ENCODE measurements at regions not wholly inside any gene's neighbourhood (a gene's known extent, or its start where the extent isn't known, plus 50 kb on each side); places are given as distances from the start of the nearest gene placed in this dataset.
A peak's percentile ranks its signal among the peaks of the same experiment; 100 is the strongest.

DNA sequence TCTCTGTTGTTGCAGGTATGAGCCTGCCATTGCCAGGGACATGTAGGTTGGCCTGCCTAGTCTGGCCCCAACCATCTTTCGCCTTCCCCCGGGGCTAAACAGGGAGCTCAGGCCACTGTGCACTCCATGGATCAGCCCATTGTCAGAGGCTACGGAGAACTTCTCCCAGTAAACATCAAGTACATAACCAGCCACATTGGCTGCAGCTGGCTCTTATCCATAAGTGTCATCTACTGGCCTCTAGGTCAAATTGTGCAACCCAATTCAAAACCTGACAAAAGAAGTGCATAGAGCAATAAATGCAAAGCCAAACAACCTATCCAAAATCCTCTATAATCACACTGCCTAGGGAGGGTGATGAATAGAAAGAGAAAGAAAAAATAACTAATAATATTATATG lies 418.1 kb upstream of the DCC start:
- H3K36me3 ChIP-seq = no peaks in the 10 kb centered on the region
- H3K9me3 ChIP-seq (replicated peaks in 1 of 11) = peaks cover 6 to 12% (median 10%) of the 10 kb centered on the region in 11 experiments; a peak in 19 of 22 replicates
- no peak overlapping the region for H3K9ac ChIP-seq
- no peaks in the 10 kb centered on the region for H3K4me1 ChIP-seq
- no peaks in the 10 kb centered on the region for H4K20me1 ChIP-seq
- H3K27me3 ChIP-seq = no peaks in the 10 kb centered on the region
- H3K27ac ChIP-seq = no peak overlapping the region
- no peak overlapping the region for H3K4me2 ChIP-seq
- H3K4me3 ChIP-seq = no peak overlapping the region
- TF ChIP-seq Cebpa-rat (IDR thresholded peaks at IDR 0.05) = no peak

DNA sequence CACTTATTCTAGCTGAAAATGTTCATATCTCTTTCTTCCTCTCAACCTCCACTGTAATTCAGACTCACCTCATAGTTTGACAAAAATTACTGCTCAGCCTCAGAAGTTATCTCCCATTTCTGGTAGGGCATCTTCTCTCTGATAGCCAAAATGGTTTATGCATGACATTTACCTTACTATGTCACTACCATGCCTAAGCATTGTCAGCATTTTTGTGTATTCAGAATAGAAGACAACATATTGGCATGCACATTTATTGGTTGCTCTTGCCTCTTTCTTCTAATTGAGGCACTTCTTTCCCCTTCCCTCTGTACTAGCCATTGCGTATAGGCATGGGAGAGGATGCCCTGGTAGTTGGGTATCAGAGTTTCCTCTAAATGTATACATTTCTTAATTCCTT lies 406.1 kb upstream of the DCC start:
- Histone ChIP-seq H3K27ac (no peak overlapping the region), H4K20me1 (no peaks in the 10 kb centered on the region), H3K9me3 (replicated peaks in 1 of 11) (peaks cover 20 to 29% (median 21%) of the 10 kb centered on the region in 11 experiments), H3K27me3 (no peaks in the 10 kb centered on the region), H3K4me1 (no peaks in the 10 kb centered on the region), H3K4me2 (no peak overlapping the region), H3K9ac (no peak overlapping the region), H3K36me3 (no peaks in the 10 kb centered on the region), H3K4me3 (no peak overlapping the region)
- no peak for TF ChIP-seq Cebpa-rat (IDR thresholded peaks at IDR 0.05)

DNA sequence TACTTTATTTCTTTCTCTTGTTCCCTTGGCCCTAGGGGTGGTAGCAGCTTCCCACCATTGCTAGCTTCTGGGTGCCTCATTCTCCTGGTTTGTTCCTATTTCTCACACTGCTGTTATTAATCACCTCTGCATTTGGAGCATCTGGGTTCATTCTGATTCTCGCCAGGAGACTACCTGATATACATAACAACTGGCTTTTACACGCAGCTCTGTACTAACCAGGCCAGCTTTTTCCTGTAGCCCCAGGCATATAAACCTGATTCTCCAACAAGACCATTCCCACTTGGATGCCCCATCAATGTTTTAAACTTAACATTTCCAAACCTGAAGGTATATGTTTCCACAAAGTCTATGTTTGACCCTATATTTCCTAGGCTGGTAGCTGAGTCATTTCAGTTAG lies 403.9 kb upstream of the DCC start:
- Histone ChIP-seq H3K27ac (no peak overlapping the region), H3K4me1 (no peaks in the 10 kb centered on the region), H3K9ac (no peak overlapping the region)

DNA sequence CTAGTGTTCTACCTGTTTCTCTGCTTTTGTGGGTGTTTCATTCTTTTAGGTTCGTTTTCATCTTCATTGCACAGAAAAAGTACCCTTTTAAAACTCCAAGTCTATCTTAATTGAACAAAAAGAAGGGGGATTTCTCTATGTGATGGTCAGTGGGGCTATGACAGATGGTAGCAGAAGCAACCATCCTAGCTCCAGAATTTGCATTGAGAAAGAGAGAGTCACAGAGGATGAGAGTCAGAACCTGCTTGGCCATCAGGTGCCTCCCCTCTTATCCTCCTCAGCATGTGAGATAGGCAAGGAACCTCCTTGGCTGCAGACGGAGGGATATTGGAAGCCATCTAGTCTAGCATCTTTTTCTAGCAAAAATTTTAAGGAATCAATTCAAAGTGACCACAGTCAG lies 398.0 kb upstream of the DCC start:
- TF ChIP-seq Cebpa-rat (IDR thresholded peaks at IDR 0.05) = no peak
- H3K9me3 ChIP-seq (replicated peaks in 1 of 11) = no peaks in the 10 kb centered on the region
- H3K4me3 ChIP-seq = no peak overlapping the region
- H3K4me1 ChIP-seq = no peaks in the 10 kb centered on the region
- H3K9ac ChIP-seq = no peak overlapping the region
- no peaks in the 10 kb centered on the region for H4K20me1 ChIP-seq
- no peaks in the 10 kb centered on the region for H3K36me3 ChIP-seq
- no peak overlapping the region for H3K4me2 ChIP-seq
- no peak overlapping the region for H3K27ac ChIP-seq
- H3K27me3 ChIP-seq = no peaks in the 10 kb centered on the region

More for the DNA sequence above, 403.9 kb upstream of the DCC start:
- H4K20me1 ChIP-seq = no peaks in the 10 kb centered on the region
- H3K27me3 ChIP-seq = no peaks in the 10 kb centered on the region
- no peak overlapping the region for H3K4me3 ChIP-seq
- H3K36me3 ChIP-seq = no peaks in the 10 kb centered on the region
- peaks cover 0 to 7% (median 0%) of the 10 kb centered on the region in 11 experiments; a peak in 3 of 22 replicates for H3K9me3 ChIP-seq (replicated peaks in 1 of 11)
- H3K4me2 ChIP-seq = no peak overlapping the region
- TF ChIP-seq Cebpa-rat (IDR thresholded peaks at IDR 0.05) = no peak

DNA sequence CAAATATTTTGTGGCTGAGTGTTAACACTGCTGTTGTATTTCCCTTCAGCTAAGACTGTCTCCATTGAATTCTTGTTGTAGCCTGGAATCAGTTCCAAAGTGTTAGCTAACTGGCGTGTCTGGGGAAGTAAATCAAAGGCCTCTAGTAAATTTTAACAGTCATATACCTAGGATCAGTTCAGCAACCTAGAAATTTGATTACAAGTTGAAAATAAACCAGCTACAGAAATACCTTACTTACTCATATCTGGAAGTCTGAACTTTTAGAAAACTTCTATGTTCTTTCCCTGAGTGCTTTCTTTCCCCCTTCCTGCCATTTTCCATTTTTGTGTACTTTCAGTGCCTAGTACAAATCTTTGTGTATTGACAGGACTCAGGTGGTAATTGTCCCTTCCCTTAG lies 396.7 kb upstream of the DCC start:
- no peak overlapping the region for H3K4me3 ChIP-seq
- H3K27ac ChIP-seq = no peak overlapping the region
- no peaks in the 10 kb centered on the region for H3K9me3 ChIP-seq (replicated peaks in 1 of 11)
- no peak overlapping the region for H3K9ac ChIP-seq
- H4K20me1 ChIP-seq = no peaks in the 10 kb centered on the region
- no peaks in the 10 kb centered on the region for H3K27me3 ChIP-seq
- no peak overlapping the region for H3K4me2 ChIP-seq
- no peak for TF ChIP-seq Cebpa-rat (IDR thresholded peaks at IDR 0.05)
- no peaks in the 10 kb centered on the region for H3K36me3 ChIP-seq
- H3K4me1 ChIP-seq = no peaks in the 10 kb centered on the region

DNA sequence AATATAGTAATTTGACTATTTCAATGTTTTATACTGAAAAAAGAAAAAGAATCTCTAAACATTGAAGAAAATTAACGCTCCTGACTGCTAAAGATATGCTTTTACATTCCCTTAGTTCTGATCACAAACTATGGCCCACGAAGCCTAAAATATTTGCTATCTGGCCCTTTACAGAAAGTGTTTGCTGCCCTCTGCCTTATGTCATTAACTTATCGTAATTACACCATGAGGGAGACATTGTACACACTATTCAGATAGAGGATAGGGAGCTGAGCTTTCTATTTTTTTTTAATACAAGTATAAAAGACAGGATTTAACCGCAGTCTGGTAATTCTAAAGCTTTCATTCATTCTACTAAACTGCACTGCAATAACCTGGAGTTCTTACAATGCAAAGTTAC lies 393.1 kb upstream of the DCC start:
- H4K20me1 ChIP-seq = no peaks in the 10 kb centered on the region
- no peak overlapping the region for H3K4me2 ChIP-seq
- no peak overlapping the region for H3K27ac ChIP-seq
- H3K4me3 ChIP-seq = no peak overlapping the region
- no peaks in the 10 kb centered on the region for H3K36me3 ChIP-seq
- no peak overlapping the region for H3K9ac ChIP-seq
- no peaks in the 10 kb centered on the region for H3K27me3 ChIP-seq
- H3K4me1 ChIP-seq = peaks cover 0 to 9% (median 2%) of the 10 kb centered on the region in 10 experiments; a peak in 6 of 20 replicates
- no peak for TF ChIP-seq Cebpa-rat (IDR thresholded peaks at IDR 0.05)
- peaks cover 7 to 26% (median 13%) of the 10 kb centered on the region in 11 experiments; a peak in 21 of 22 replicates for H3K9me3 ChIP-seq (replicated peaks in 1 of 11)

DNA sequence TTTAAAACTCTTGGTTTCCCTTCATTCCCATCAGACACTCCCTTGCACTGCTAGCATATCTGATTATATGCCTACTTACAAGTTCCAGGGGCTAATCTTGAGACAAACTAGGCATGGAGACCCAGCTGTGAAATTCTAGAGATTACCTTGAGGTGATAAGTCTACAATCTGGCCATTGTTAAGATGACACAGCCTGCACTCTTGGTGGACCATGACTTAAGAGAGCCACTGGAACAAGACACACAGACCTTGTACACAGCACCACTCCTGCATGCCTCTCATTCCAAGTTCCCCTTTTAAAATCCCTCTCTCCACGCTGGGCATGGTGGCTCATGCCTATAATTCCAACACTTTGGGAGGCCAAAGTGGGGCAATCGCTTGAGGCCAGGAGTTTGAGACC lies 387.2 kb upstream of the DCC start:
- H3K9me3 ChIP-seq (replicated peaks in 1 of 11) = peaks cover 7 to 35% (median 18%) of the 10 kb centered on the region in 11 experiments; a peak in 21 of 22 replicates
- H3K4me2 ChIP-seq = peak overlapping the region in 8 of 11 experiments; percentile 8 to 71 (median 60); a peak in 11 of 22 replicates
- peak overlapping the region in 3 of 11 experiments; percentile 27 to 46 (median 37); a peak in 3 of 22 replicates for H3K27ac ChIP-seq
- peaks cover 10 to 58% (median 32%) of the 10 kb centered on the region in 10 experiments; a peak in 18 of 20 replicates for H3K4me1 ChIP-seq
- H3K9ac ChIP-seq = no peak overlapping the region
- H4K20me1 ChIP-seq = no peaks in the 10 kb centered on the region
- H3K36me3 ChIP-seq = no peaks in the 10 kb centered on the region
- H3K4me3 ChIP-seq = no peak overlapping the region
- no peak for TF ChIP-seq Cebpa-rat (IDR thresholded peaks at IDR 0.05)
- no peaks in the 10 kb centered on the region for H3K27me3 ChIP-seq

DNA sequence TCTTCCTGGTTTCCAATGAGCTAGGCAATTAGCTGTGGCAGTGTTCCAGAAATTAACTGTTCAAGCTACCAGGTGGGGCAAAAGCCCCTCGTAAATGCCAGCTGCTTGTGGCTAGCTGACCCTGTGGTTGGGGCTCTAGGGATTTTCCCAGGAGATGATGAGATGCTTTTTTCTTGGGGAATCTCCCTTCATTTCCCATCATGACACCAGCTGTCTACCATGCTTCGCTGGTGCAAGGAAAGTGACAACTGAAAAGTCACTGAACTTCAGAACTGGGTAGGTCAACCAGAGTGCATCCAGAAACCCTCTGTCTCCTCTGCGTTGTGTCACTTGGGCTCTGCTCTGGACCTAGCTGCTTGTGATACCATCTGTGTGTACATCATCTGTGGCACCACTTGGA lies 386.5 kb upstream of the DCC start:
- no peak overlapping the region for H3K4me3 ChIP-seq
- H3K27me3 ChIP-seq = no peaks in the 10 kb centered on the region
- H3K9ac ChIP-seq = 0 out of 22 replicates have a peak overlapping the region, but pooled peaks of 2 of the 11 experiments have one; percentile 8 to 28
- H3K27ac ChIP-seq = peak overlapping the region in 5 of 11 experiments; percentile 10 to 67 (median 46); a peak in 7 of 22 replicates
- no peaks in the 10 kb centered on the region for H3K36me3 ChIP-seq
- no peak for TF ChIP-seq Cebpa-rat (IDR thresholded peaks at IDR 0.05)
- no peaks in the 10 kb centered on the region for H4K20me1 ChIP-seq
- peaks cover 10 to 58% (median 32%) of the 10 kb centered on the region in 10 experiments; a peak in 18 of 20 replicates for H3K4me1 ChIP-seq
- H3K4me2 ChIP-seq = peak overlapping the region in 10 of 11 experiments; percentile 9 to 71 (median 59); a peak in 18 of 22 replicates
- peaks cover 7 to 35% (median 18%) of the 10 kb centered on the region in 11 experiments; a peak in 21 of 22 replicates for H3K9me3 ChIP-seq (replicated peaks in 1 of 11)

DNA sequence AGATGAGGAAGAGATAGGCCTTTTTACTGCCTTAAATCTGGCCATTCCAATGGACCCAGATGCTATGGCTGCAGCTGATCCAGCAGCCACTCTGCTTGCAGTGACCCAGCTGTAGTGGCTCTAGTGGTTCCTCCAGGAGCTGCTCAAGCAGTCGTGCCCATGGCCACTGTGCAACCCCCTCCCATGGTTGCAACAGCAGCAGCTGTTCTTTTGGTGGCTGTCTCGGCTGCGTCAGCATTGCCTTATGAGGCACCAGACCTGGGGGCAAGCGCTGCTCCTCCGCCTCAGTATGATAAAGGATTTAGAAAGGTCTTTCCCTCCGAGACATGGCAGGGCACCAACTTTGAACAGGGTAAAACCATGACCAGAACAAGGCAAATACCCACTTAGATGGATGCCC lies 384.9 kb upstream of the DCC start:
- H3K4me3 ChIP-seq = no peak overlapping the region
- no peak for TF ChIP-seq Cebpa-rat (IDR thresholded peaks at IDR 0.05)
- no peaks in the 10 kb centered on the region for H3K36me3 ChIP-seq
- peak overlapping the region in 1 of 11 experiments; percentile 67; a peak in 2 of 22 replicates for H3K27ac ChIP-seq
- no peaks in the 10 kb centered on the region for H3K27me3 ChIP-seq
- peak overlapping the region in 8 of 11 experiments; percentile 3 to 71 (median 60); a peak in 11 of 22 replicates for H3K4me2 ChIP-seq
- H3K9ac ChIP-seq = no peak overlapping the region
- H3K4me1 ChIP-seq = peaks cover 10 to 58% (median 32%) of the 10 kb centered on the region in 10 experiments; a peak in 18 of 20 replicates
- no peaks in the 10 kb centered on the region for H4K20me1 ChIP-seq
- peaks cover 7 to 27% (median 15%) of the 10 kb centered on the region in 11 experiments; a peak in 21 of 22 replicates for H3K9me3 ChIP-seq (replicated peaks in 1 of 11)

DNA sequence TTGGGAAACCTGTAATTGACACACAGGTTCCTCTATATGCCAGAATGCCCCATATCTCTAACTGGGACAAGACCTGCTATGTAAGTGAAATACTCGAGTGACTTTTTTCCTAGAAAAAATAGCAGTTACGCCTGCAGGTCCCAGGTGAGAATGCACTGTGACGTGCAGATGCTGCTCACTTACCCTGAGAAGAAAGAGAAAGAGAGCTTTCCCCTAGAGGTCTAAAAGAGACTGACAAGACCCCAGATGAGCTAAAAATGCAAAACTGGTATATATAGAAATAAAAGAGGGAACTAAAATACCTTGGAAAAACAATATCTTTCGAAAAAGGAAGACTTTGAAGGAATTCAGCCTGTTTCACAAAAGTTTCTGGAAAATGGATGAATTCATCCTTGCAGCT lies 383.0 kb upstream of the DCC start:
- peaks cover 10 to 49% (median 30%) of the 10 kb centered on the region in 10 experiments; a peak in 18 of 20 replicates for H3K4me1 ChIP-seq
- peak overlapping the region in 4 of 11 experiments; percentile 0 to 27 (median 10); a peak in 4 of 22 replicates for H3K4me2 ChIP-seq
- H3K9ac ChIP-seq = no peak overlapping the region
- TF ChIP-seq Cebpa-rat (IDR thresholded peaks at IDR 0.05) = no peak
- no peak overlapping the region for H3K27ac ChIP-seq
- H4K20me1 ChIP-seq = no peaks in the 10 kb centered on the region
- H3K4me3 ChIP-seq = no peak overlapping the region
- H3K36me3 ChIP-seq = no peaks in the 10 kb centered on the region
- H3K27me3 ChIP-seq = no peaks in the 10 kb centered on the region
- H3K9me3 ChIP-seq (replicated peaks in 1 of 11) = peaks cover 0 to 8% (median under 1%) of the 10 kb centered on the region in 11 experiments; a peak in 10 of 22 replicates
